NK-92 (cell line): ENCODE measurements at regions not wholly inside any gene's neighbourhood (a gene's known extent, or its start where the extent isn't known, plus 50 kb on each side); places are given as distances from the start of the nearest gene placed in this dataset.
"Not testable (repeated sequence)": the region's sequence is repeated elsewhere in the genome, so short reads cannot be mapped to it uniquely, and the experiment has no call there.

ENCODE experiments used
- DNase-seq: peaks from one replicate; lab custom pipeline; 2025; ENCODE audit not compliant: unreplicated experiment; lab: John Stamatoyannopoulos, UW

DNA sequence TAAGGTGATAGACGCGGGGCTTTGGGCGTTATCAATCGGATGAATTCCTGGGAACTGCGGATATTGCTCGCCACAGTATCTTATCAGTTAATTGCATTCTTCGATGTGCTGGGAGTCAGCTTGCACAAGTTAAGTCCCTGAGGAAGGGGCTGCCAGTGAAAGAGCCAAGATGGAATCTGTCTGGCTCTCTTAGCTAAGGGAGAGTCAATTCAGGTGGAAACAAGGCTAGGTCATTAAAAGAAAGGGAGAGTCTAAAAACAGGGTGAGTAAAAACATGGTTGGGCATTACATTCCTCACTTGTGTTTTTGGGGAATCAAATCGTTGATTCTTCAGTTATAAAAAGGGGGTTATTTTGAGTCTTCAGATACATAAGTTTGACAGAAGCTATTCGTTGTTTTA lies 196.2 kb downstream of the OTOP1 start:
- DNase-seq = not testable (repeated sequence)

DNA sequence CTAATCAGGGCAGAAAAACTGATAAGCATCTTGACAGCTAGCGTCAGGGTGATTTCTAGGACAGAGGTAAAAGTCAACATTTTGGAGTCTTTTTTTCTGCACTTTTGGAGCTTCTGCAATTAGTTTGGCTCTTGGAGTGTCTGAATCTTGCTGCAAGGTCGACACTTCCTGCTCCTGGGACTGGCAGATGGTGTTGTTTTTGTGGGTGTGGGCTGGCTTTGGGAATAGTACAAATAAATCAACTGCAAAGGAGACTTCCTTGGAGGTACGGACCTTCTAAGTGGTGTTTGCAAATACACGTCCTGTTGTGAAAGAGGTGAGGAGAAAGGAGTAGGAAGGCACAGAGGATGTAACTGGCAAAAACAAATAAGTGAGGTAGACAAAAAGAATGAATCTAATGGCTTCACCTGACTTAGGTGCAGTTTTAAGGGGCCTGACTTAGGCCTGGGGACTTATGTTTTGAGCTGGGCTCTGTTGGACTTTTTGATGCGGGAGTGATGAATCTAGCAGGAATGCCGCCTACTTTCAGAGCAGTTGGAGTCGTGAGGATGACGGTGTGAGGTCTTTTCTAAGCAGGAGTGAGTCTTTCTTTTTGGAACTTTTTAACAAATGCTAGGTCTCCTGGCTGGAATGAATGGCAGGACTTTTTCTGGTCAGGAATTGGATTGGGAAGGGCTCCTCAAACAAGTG lies 195.1 kb downstream of the OTOP1 start:
- not testable (repeated sequence) for DNase-seq

DNA sequence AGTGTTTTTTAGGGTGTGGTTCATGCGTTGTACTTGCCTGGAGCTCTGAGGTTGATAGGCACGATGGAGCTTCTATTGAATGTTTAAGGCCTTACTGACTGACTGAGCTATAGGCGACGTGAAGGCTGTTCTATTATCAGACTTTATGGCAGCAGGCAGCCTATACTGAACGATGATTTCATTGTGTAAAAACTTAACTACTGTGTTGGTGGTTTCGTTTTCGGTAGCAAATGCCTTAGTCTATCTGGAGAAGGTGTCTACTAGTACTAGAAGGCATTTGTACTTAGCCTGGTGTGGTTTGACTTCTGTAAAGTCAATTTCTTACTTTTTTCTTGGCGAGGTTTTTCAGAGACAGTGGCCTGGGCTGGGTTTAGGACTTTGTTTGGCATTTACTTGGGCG lies 194.4 kb downstream of the OTOP1 start:
- DNase-seq = not testable (repeated sequence)

DNA sequence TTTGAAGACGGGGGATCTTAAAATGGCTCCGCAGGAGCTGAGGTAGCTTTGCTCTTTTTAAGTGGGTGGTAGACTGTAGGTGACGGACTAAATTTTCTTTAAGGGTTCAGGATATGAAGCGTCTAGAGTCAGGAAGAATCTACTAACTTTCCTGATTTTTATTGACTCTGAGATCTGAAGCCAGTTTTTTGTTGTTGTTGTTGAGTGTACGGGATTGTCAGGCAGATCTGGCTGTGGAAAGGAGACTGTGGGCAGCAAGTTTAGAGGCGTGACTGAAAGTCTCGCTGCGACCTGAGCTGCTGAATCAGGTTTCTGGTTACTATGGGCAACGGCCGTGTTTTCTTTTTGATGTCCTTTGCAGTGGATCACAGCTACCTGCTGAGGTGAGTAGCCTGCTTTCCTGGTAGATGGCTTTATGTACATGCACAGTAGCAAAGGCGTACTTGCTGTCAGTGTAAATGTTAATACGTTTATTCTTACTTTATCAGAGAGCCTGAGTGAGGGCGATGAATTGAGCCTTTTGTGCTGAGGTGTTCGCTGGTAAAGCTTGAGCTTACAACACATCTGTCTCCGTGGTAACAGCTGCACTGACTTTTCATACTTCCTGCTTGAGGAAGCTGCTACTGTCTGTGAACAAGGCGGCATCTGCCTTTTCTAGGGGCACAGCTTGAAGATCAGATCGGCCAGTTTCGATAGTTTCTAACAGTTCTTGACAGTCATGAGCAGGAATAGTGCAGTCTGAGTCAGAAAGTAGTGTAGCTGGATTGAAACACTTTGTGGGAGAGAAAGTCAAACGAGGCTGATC lies 193.7 kb downstream of the OTOP1 start:
- DNase-seq = not testable (repeated sequence)

DNA sequence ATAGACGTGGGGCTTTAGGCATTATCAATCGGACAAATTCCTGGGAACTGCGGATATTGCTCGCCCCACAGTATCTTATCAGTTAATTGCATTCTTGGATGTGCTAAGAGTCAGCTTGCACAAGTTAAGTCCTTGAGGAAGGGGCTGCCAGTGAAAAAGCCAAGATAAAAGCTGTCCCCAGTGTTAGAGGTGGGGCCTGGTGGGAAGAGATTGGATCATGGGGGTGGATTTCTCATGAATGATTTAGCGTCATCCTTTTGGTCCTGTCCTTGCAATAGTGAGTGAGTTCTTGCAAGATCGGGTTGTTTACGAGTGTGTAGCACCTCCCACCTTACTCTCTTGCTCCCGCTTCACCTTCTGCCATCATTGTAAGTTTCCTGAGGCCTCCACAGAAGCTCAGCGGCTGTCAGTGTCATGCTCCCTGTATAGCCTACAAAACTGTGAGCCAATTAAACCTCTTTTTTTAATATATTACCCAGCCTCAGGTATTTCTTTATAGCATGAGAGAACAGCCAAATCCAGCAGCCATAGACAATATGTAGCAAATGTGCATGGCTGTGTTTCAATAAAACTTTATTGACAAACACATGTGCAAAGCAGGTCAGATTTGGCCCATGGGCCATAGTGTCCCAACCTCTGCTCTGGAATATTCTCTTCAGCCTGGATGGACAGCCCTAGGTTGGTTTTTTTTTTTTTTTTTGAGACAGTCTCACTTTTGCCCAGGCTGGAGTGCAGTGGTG lies 189.2 kb downstream of the OTOP1 start:
- not testable (repeated sequence) for DNase-seq

DNA sequence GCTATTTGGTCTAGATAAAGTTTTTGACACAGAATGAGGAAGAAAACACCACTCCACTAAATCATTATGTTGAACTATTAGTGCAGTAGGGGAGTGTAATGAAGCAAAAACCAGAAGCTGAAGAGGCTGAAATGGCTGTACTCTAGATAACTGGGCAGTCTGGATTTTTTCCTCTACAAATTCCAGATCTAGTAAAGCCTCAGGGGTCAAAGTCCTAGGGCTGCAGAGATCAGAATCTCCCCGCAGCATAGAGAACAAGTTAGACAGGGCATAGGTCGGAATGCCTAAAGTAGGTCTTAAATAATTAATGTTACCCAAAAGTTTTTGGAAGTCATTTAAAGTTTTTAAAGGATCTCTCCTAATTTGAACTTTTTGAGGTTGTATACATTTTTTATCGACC lies 180.9 kb downstream of the OTOP1 start:
- DNase-seq = not testable (repeated sequence)

DNA sequence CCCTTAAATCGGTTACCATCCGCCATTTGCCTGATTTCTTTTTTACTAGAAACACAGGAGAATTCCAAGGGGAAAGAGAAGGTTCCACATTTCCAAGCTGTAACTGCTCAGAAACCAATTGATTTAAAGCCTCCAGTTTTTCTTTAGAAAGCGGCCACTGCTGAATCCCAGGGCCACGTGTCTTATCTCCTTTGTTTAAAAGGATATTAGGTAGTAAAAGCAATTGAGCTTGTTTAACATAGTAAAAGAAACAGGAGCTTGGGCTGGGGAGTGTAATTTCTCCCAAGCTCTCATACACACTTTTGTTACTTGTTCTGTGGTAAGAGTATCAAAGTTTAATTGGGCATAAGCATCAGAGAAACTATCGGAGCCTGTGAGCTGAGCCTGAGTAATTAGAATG lies 180.0 kb downstream of the OTOP1 start:
- not testable (repeated sequence) for DNase-seq

DNA sequence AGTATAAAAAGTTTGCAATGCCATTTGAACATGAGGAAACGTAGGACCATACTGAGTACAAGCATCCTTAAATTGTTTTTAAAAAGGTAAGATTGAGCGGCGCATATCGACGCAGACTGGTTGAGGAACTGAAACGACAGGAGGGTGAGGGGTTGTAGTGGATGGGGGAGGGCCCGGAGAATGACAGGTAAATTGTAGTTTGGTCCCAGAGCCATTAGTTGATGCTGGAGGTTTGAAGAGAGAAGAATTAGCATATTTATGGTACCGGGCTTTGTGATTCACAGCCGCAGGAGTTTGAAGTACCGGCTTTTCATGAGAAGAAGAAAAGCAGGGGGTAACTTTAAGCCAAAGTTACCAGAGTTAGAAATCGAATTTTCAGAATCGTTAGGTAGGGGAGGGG lies 179.5 kb downstream of the OTOP1 start:
- DNase-seq = not testable (repeated sequence)

DNA sequence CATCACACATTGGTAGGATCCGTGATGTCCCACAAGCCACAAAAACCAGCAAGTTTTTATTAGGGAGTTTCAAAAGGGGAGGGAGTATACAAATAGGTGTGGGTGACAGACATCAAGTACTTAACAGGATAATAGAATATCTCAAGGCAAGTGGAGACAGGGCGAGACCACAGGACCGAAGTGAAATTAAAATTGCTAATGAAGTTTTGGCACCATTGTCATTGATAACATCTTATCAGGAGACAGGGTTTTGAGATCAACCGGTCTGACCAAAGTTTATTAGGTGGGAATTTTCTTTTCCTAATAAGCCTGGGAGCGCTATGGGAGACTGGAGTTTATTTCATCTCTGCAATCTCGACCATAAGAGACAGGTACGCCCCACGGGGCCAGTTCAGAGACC lies 178.5 kb downstream of the OTOP1 start:
- not testable (repeated sequence) for DNase-seq

DNA sequence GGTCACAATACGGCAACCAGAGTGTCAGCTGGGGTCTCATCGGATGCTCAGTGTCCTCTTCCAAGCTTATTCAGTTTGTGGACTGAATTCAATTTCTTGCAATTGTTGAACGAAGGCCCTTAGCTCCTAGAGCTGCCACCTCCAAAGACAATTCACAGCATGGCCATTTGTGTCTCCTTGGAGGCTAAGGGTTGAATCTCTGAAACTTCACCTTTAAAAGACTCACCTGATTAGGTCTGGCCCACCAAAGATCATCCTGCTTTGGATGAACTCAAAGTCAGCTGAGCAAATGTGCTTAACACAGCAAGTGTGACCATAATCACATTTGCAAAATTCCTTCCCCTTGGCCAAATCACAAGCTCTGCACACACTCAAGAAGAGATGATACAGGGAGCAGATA lies 175.9 kb downstream of the OTOP1 start:
- not testable (repeated sequence) for DNase-seq

DNA sequence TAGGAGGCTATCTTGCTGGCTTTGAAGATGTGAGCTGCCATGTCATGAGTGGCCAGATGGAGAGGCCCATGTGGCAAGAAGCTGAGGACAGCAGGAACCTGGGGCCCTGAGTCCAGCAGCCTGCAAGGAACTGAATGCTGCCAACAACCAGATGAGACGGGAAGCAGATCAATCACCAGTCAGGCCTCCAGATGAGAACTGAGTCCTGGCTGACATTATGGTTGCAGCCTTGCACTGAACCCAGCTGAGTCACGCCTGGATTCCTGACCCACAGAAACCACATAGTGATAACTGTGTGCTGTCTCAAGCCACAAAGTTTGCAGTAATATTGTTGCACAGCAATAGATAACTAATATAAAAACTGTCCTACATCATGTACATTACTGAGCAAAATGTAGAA lies 173.8 kb downstream of the OTOP1 start:
- not testable (repeated sequence) for DNase-seq

DNA sequence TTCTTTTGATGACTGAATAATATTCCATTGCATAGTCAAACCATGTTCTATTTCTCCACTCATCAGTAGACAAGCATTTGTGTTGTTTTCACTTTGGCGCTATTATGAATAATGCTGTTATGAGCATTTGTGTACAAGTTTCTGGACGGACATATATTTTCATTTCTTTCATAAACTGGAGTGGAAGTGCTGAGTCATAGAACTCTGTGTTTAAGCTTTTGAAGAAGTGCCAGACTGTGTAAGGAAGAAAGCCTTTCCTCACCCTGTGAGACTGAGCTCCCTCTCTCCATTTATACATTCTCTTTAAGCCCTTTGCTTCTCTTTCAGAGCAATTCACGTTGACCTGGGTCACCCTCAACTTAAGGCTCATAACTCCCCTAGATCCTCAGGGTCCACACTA lies 169.5 kb downstream of the OTOP1 start:
- DNase-seq = not testable (repeated sequence)

DNA sequence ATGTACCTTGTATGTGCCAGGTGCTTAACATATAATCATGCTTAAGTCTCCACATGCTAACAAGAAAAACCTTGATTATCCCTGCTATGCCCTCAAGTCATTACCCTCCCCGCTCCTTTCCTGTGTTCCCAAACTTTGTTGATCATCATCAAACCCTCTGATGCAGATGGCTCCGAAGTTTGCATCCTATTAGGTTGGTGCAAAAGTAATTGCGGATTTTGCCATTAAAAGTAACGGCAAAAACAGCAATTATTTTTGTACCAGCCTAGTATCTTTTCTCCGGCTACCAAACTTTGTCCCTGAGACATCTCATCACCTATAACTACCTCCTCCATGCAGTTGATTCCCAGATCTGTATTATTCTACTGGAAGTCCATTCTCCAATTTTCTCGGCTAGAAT lies 142.6 kb downstream of the OTOP1 start:
- not testable (repeated sequence) for DNase-seq

DNA sequence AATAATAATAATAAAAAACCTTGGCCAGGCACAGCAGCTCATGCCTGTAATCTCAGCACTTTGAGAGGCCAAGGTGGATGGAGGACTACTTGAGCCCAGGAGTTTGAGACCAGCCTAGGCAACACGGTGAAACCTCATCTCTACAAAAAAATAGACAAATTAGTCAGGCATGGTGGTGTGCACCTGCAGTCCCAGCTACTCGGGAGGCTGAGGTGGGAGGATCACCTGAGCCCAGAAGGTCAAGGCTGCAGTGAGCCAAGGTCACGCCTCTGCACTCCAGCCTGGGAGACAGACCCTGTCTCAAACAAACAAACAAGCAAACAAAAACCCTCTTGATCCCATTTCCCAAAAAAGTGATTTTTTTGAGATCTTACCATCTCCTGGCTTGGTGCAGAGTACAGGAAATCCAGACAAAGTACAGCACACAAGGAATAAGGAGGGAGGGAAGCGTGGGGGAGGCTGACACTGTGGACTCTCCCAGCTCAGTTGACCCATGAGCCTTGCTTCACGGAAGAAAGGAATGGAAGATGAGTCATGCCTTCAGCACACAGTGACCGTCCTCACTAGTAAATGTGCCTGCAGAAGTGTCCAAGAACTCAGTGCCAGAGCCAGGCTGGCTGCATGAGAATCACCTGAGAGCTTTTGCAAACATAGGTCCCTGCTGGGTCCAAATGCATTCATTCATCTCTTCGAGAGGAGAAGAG lies 136.9 kb downstream of the OTOP1 start:
- DNase-seq = not testable (repeated sequence)

DNA sequence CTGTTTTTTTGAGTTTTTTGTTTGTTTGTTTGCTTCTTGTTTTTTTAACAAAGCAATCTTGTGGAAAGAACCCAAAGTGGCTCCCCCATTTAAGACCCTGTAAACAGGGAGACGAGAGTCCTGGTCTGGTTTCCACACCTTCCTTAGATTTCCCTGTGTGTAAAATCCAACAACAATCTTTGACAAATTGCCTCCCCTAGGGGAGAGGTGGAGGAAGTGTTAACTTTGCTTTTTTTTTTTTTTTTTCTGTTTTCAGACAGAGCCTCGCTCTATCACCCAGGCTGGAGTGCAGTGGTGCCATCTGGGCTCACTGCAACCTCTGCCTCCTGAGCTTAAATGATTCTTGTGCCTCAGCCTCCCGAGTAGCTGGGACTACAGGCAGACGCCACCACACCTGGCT lies 136.0 kb downstream of the OTOP1 start:
- DNase-seq = not testable (repeated sequence)

DNA sequence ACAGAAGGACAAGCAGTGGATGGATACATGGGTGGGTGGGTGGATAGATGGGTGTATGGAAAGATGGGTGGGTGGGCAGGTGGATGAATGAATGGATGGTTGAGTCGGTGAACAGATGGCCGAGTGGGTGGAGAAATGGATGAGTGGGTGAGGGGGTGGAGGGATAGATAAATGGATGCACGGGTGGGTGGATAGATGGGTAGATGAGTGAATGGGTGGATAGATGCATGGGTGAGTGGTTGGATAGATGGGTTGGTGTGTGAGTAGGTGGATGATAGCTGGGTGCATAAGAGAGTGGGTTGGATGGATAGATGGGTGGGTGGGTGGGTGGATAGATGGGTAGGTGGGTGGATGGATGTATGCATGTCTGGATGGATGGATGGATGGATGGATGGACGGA lies 134.6 kb downstream of the OTOP1 start:
- DNase-seq = not testable (repeated sequence)

DNA sequence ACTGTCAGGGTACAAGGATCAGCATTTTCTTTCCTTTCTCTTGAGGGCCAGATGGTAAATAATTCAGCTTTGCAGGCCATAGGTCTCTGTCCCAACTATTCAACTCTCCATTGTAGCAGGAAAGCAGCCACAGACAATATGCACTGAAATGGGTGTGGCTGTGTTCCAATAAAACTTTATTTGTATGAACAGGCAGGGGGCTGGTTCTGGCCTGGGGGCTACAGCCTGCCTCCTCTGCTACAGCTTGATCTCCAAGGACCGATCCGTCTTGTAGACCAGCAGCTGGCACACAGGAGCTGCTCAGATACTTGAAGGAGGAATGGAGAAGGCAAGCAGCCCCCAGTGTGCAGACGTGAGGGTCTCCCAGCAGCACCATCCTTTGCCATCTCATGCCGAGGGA lies 127.1 kb downstream of the OTOP1 start:
- DNase-seq = not testable (repeated sequence)

DNA sequence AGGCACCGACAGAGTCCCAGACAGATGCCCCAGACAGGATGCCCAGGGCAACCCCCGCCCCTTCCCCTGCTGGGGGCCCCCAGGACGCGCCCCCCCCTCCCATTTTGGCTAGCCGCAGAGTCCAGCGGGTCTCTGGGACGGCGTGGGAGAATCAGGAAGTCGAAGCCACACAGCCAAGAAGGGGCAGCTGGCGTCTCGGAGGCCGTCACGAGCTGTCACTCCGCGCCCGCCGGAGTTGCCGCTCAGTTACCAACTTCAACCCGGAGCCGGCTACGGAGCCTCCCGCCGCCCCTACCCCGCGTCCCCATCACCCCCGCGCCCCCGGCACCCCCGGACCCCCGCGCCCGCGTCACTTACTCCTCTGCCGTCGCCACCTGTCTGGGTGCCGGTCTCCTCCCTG lies 119.8 kb downstream of the OTOP1 start:
- not testable (repeated sequence) for DNase-seq

DNA sequence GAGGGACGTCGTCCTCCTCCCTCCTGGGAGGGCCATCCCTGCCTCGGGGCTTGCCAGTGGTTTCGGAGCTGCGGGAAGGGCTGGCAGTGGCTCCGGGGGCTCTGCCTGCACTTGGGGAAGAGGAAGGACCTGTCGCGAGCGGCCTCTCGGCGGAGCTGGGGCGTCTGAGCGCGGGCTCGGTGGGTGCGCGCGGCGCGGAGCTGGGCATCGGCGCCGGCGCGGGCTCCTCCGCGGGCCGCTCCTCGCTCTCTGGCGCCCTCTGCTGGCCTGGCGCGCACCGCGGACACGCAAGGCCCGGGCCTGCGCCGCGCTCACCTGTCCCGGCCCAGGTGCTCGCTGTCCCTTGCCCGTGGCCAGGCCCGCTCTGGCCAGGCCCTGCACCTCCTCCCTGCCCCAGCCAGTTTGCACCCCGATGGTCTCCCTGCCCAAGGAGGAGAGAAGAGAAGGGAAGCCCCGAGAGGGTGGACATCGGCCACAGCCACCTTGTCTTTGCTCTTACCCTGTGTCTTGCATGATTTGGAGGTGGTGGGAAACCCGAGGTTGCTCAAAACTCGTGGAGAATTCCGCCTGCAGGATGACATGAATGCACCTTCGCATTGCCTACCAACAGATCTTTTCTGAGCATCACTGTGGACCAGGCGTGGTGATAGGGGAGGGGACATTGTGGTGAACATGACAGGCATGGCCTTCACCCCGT lies 119.2 kb downstream of the OTOP1 start:
- DNase-seq = not testable (repeated sequence)

DNA sequence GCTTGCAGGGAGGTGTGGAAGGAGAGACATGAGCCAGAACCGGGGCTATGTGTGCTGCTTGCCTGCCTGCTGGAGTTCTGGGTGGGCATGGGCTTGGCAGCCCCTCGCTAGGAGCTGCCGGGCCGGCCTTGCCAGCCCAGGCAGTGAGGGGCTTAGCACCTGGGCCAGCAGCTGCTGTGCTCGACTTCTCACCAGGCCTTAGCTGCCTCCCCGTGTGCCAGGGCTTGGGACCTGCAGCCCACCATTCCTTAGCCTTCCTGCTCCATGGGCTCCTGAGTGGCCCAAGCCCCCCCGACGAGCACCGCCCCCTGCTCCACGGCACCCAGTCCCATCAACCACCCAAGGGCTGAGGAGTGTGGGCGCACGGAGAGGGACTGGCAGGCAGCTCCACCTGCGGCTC lies 111.3 kb downstream of the OTOP1 start:
- not testable (repeated sequence) for DNase-seq
